Keratinocyte (primary cell): ENCODE measurements at regions not wholly inside any gene's neighbourhood (a gene's known extent, or its start where the extent isn't known, plus 50 kb on each side); places are given as distances from the start of the nearest gene placed in this dataset.

Experiments
- DNase-seq: peaks from one replicate; pipeline ENCODE4 v3.0.0-alpha.2; 2011; ENCODE audit warnings: low read depth, missing footprints, low spot score
- FAIRE-seq: peaks from 2 replicates; lab custom pipeline; 2011; peaks lifted over from hg19 to GRCh38; lab: Jason Lieb, UNC
- H2AFZ ChIP-seq: 2 replicates; pipeline ENCODE4 v1.6.0; 2012; ENCODE audit warnings: low read length, control low read depth, inconsistent platforms; ENCODE audit not compliant: control insufficient read depth
- H3K27ac ChIP-seq: 2 replicates; pipeline ENCODE4 v1.5.1; 2011; ENCODE audit warnings: low read length; ENCODE audit not compliant: control insufficient read depth, insufficient read depth
- H3K27me3 ChIP-seq: 3 replicates; pipeline ENCODE4 v1.6.0; 2011; ENCODE audit warnings: low read length; ENCODE audit not compliant: control insufficient read depth, insufficient read depth; ENCODE audit errors: extremely low read depth
- H3K36me3 ChIP-seq, 2 experiments: 2 replicates in 1 of 2; 3 replicates in 1 of 2; pipeline ENCODE4 v1.5.1; 2011; ENCODE audit warnings: low read length in 2 of 2, mild to moderate bottlenecking in 1 of 2; ENCODE audit not compliant: control insufficient read depth in 2 of 2, insufficient read depth in 2 of 2; ENCODE audit errors: extremely low read depth in 1 of 2
- H3K4me1 ChIP-seq: 3 replicates; pipeline ENCODE4 v1.5.1; 2011; ENCODE audit warnings: low read length; ENCODE audit not compliant: control insufficient read depth, insufficient read depth; ENCODE audit errors: extremely low read depth
- H3K4me2 ChIP-seq: 3 replicates; pipeline ENCODE4 v1.6.0; 2011; ENCODE audit warnings: low read depth, low read length; ENCODE audit not compliant: control insufficient read depth, insufficient read depth; ENCODE audit errors: extremely low read depth
- H3K4me3 ChIP-seq, 3 experiments: fragments of 200-600 bp in 1 of 3; sonication (generic) in 1 of 3; 2 replicates in 2 of 3; 3 replicates in 1 of 3; pipeline ENCODE4 v1.5.1; 2011 to 2016; ENCODE audit warnings: low read length in 3 of 3, mild to moderate bottlenecking in 3 of 3, control low read depth in 2 of 3, inconsistent platforms in 1 of 3, low read depth in 1 of 3, mixed read lengths in 1 of 3, mixed run types in 1 of 3, moderate library complexity in 1 of 3; ENCODE audit not compliant: control insufficient read depth in 2 of 3, insufficient read depth in 2 of 3; ENCODE audit errors: extremely low read depth in 1 of 3
- H3K79me2 ChIP-seq: 2 replicates; pipeline ENCODE4 v1.6.0; 2012; ENCODE audit warnings: low read length; ENCODE audit not compliant: control insufficient read depth, insufficient read depth
- H3K9ac ChIP-seq: 3 replicates; pipeline ENCODE4 v1.6.0; 2011; ENCODE audit warnings: low read length; ENCODE audit not compliant: control insufficient read depth, insufficient read depth; ENCODE audit errors: extremely low read depth
- H3K9me1 ChIP-seq: 3 replicates; pipeline ENCODE4 v1.6.0; 2011; ENCODE audit warnings: low read length; ENCODE audit not compliant: control insufficient read depth, insufficient read depth; ENCODE audit errors: extremely low read depth
- H3K9me3 ChIP-seq: 2 replicates; pipeline ENCODE4 v1.5.1; 2012; ENCODE audit warnings: low read depth, low read length; ENCODE audit not compliant: control insufficient read depth
- H4K20me1 ChIP-seq: 3 replicates; pipeline ENCODE4 v1.6.0; 2011; ENCODE audit warnings: low read length; ENCODE audit not compliant: control insufficient read depth, insufficient read depth; ENCODE audit errors: extremely low read depth
- CTCF ChIP-seq, 3 experiments: IDR thresholded peaks in 1 of 3; conservative IDR thresholded peaks in 1 of 3; optimal IDR thresholded peaks in 1 of 3; 2 replicates in 2 of 3; 3 replicates in 1 of 3; pipeline versions ENCODE3 to v1.5.1; 2011; ENCODE audit warnings: low read length in 3 of 3, mild to moderate bottlenecking in 3 of 3, moderate library complexity in 2 of 3, control low read depth in 1 of 3, inconsistent platforms in 1 of 3; ENCODE audit not compliant: insufficient read depth in 2 of 3; ENCODE audit errors: extremely low read depth in 1 of 3
- EZH2 ChIP-seq: IDR thresholded peaks from one replicate; pipeline ENCODE4 v1.6.1; 2012; ENCODE audit warnings: inconsistent platforms, mild to moderate bottlenecking, low read length, moderate library complexity
- dilution Hi-C: fragments of 300-500 bp; cut with MboI; formaldehyde crosslinking; loops from one replicate; pipeline ENCODE4 v1.7.0; 2020; ENCODE audit warnings: low sequenced_read_pairs; ENCODE audit not compliant: extremely low pct_ligation_motif_present

GRCh38 chr2:8565399-8566154 is 116.3 kb upstream of the ID2 start:
- H3K4me1 ChIP-seq = no peaks in the 10 kb centered on the region
- TF ChIP-seq EZH2 = no peak
- no peak for TF ChIP-seq CTCF (optimal IDR thresholded peaks at IDR 0.05 in 1 of 3, IDR thresholded peaks at IDR 0.05 in 1 of 3, conservative IDR thresholded peaks at IDR 0.05 in 1 of 3; ENCODE audit: extremely low read depth in 1 of 3, insufficient read depth in 2 of 3, low read length in 3 of 3)
- H3K79me2 ChIP-seq = no peaks in the 10 kb centered on the region
- H3K4me2 ChIP-seq = no peak overlapping the region
- no peaks in the 10 kb centered on the region for H3K27me3 ChIP-seq
- no peak overlapping the region for H3K4me3 ChIP-seq
- H2AFZ ChIP-seq = no peak overlapping the region
- H4K20me1 ChIP-seq = no peaks in the 10 kb centered on the region
- H3K36me3 ChIP-seq = no peaks in the 10 kb centered on the region
- no peak overlapping the region for H3K9ac ChIP-seq
- no peak for DNase-seq
- FAIRE-seq = no peak
- H3K9me3 ChIP-seq = no peaks in the 10 kb centered on the region
- H3K27ac ChIP-seq = no peak overlapping the region
- dilution Hi-C loops = no loop called here
- no peaks in the 10 kb centered on the region for H3K9me1 ChIP-seq

GRCh38 chr2:8566155-8566670 is 115.6 kb upstream of the ID2 start:
- Histone ChIP-seq H3K4me3 (no peak overlapping the region), H3K9me3 (no peaks in the 10 kb centered on the region), H3K27me3 (no peaks in the 10 kb centered on the region), H4K20me1 (no peaks in the 10 kb centered on the region), H3K4me2 (no peak overlapping the region), H3K9me1 (no peaks in the 10 kb centered on the region), H3K4me1 (no peaks in the 10 kb centered on the region), H3K9ac (no peak overlapping the region), H2AFZ (no peak overlapping the region), H3K79me2 (no peaks in the 10 kb centered on the region), H3K36me3 (no peaks in the 10 kb centered on the region), H3K27ac (no peak overlapping the region)
- TF ChIP-seq EZH2 (no peak), CTCF (optimal IDR thresholded peaks at IDR 0.05 in 1 of 3, IDR thresholded peaks at IDR 0.05 in 1 of 3, conservative IDR thresholded peaks at IDR 0.05 in 1 of 3; ENCODE audit: extremely low read depth in 1 of 3, insufficient read depth in 2 of 3, low read length in 3 of 3) (no peak)
- dilution Hi-C loops = no loop called here
- FAIRE-seq (no peak), DNase-seq (no peak)
